ENCODE measurements at regions not wholly inside any gene's neighbourhood (a gene's known extent, or its start where the extent isn't known, plus 50 kb on each side); places are given as distances from the start of the nearest gene placed in this dataset.

- DNase-seq (ENCODE audit: low spot score), result no peak
- TF ChIP-seq CTCF (IDR thresholded peaks at IDR 0.05), result no peak
- Mint-ChIP-seq H3K9me3 (ENCODE audit: low read depth) (peaks cover 4% of the 10 kb centered on the region), H3K36me3 (ENCODE audit: low read depth) (no peaks in the 10 kb centered on the region), H3K27ac (ENCODE audit: unreplicated experiment) (no peak overlapping the region), H3K4me3 (ENCODE audit: unreplicated experiment) (no peak overlapping the region), H3K27me3 (ENCODE audit: low read depth) (peaks cover 28% of the 10 kb centered on the region), H3K4me1 (ENCODE audit: low read depth) (no peaks in the 10 kb centered on the region)
Measured at GRCh38 chr4:14894392-14895292, 107.6 kb upstream of the CPEB2 start.

GRCh38 chr4:14896656-14897175, 105.6 kb upstream of the CPEB2 start:
- no peak for DNase-seq (ENCODE audit: low spot score)
- no peak for TF ChIP-seq CTCF (IDR thresholded peaks at IDR 0.05)
- Mint-ChIP-seq H3K4me1 (ENCODE audit: low read depth) (no peaks in the 10 kb centered on the region), H3K27ac (ENCODE audit: unreplicated experiment) (no peak overlapping the region), H3K27me3 (ENCODE audit: low read depth) (peaks cover 29% of the 10 kb centered on the region), H3K36me3 (ENCODE audit: low read depth) (no peaks in the 10 kb centered on the region), H3K4me3 (ENCODE audit: unreplicated experiment) (no peak overlapping the region), H3K9me3 (ENCODE audit: low read depth) (peaks cover 4% of the 10 kb centered on the region)

- Mint-ChIP-seq H3K36me3 (ENCODE audit: low read depth) (no peaks in the 10 kb centered on the region), H3K27ac (ENCODE audit: unreplicated experiment) (no peak overlapping the region), H3K27me3 (ENCODE audit: low read depth) (peaks cover 33% of the 10 kb centered on the region), H3K9me3 (ENCODE audit: low read depth) (peaks cover 3% of the 10 kb centered on the region), H3K4me1 (ENCODE audit: low read depth) (no peaks in the 10 kb centered on the region), H3K4me3 (ENCODE audit: unreplicated experiment) (no peak overlapping the region)
- no peak for TF ChIP-seq CTCF (IDR thresholded peaks at IDR 0.05)
- DNase-seq (ENCODE audit: low spot score), result no peak
Measured at GRCh38 chr4:14897217-14897616, 105.1 kb upstream of the CPEB2 start.

- H3K36me3 Mint-ChIP-seq (ENCODE audit: low read depth), result no peaks in the 10 kb centered on the region
- peaks cover 2% of the 10 kb centered on the region for H3K9me3 Mint-ChIP-seq (ENCODE audit: low read depth)
- no peaks in the 10 kb centered on the region for H3K4me1 Mint-ChIP-seq (ENCODE audit: low read depth)
- H3K27ac Mint-ChIP-seq (ENCODE audit: unreplicated experiment), result no peak overlapping the region
- no peak overlapping the region for H3K4me3 Mint-ChIP-seq (ENCODE audit: unreplicated experiment)
- DNase-seq (ENCODE audit: low spot score), result no peak
- peaks cover 33% of the 10 kb centered on the region for H3K27me3 Mint-ChIP-seq (ENCODE audit: low read depth)
- TF ChIP-seq CTCF (IDR thresholded peaks at IDR 0.05), result no peak
Measured at GRCh38 chr4:14898989-14899388, 103.3 kb upstream of the CPEB2 start.

GRCh38 chr4:14902342-14902741, 99.9 kb upstream of the CPEB2 start:
- no peak for TF ChIP-seq CTCF (IDR thresholded peaks at IDR 0.05)
- Mint-ChIP-seq H3K9me3 (ENCODE audit: low read depth) (peaks cover 2% of the 10 kb centered on the region), H3K27me3 (ENCODE audit: low read depth) (peaks cover 22% of the 10 kb centered on the region), H3K27ac (ENCODE audit: unreplicated experiment) (no peak overlapping the region), H3K36me3 (ENCODE audit: low read depth) (no peaks in the 10 kb centered on the region), H3K4me1 (ENCODE audit: low read depth) (no peaks in the 10 kb centered on the region), H3K4me3 (ENCODE audit: unreplicated experiment) (no peak overlapping the region)
- no peak for DNase-seq (ENCODE audit: low spot score)

Measured in chondrocyte (in vitro differentiated cells).